ENCODE measurements at regions not wholly inside any gene's neighbourhood (a gene's known extent, or its start where the extent isn't known, plus 50 kb on each side); places are given as distances from the start of the nearest gene placed in this dataset.

- TF ChIP-seq YY1 (IDR thresholded peaks at IDR 0.05; ENCODE audit: low read depth, low read length): no peak
Measured at GRCh38 chr3:190734490-190734889, 128.0 kb downstream of the GMNC start (continued).

All from H1 (cell line).